OCI-LY7 (cell line): ENCODE measurements at regions not wholly inside any gene's neighbourhood (a gene's known extent, or its start where the extent isn't known, plus 50 kb on each side); places are given as distances from the start of the nearest gene placed in this dataset.
"Not testable (repeated sequence)": the region's sequence is repeated elsewhere in the genome, so short reads cannot be mapped to it uniquely, and the experiment has no call there.

ENCODE experiments used
- CTCF ChIP-seq: fragments of 200-600 bp; sonication (generic); conservative IDR thresholded peaks from 2 replicates; pipeline ENCODE4 v1.5.1; 2014; ENCODE audit warnings: mild to moderate bottlenecking, antibody characterized with exemption, low read length, moderate library complexity, mixed read lengths
- EZH2phosphoT487 ChIP-seq: fragments of 200-600 bp; sonication (generic); IDR thresholded peaks from 2 replicates; pipeline ENCODE4 v1.6.1; 2018; ENCODE audit warnings: low read depth, borderline replicate concordance, mild to moderate bottlenecking, mixed run types, antibody characterized with exemption, low read length, moderate library complexity, mixed read lengths

DNA sequence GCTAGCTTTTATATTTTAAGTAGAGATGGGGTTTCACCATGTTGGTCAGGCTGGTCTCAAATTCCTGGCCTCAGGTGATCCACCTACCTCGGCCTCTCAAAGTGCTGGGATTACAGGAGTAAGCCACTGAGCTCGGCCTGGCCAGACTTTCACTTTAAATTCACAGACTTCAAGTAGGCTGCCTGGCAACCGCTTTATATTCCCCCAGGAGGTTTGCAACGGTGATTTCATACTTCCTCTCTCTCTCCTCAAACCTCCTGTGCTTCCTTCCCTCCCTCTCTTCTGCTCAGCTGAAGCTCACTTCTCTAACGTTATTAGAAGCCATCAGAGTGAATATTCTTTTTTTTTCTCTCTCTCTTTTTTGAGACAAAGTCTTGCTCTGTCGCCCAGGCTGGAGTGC is 118.8 kb downstream of the SEPTIN7 start:
- not testable (repeated sequence) for TF ChIP-seq CTCF, EZH2phosphoT487
